ENCODE measurements at regions not wholly inside any gene's neighbourhood (a gene's known extent, or its start where the extent isn't known, plus 50 kb on each side); places are given as distances from the start of the nearest gene placed in this dataset.

- TF ChIP-seq, protein P1, sequence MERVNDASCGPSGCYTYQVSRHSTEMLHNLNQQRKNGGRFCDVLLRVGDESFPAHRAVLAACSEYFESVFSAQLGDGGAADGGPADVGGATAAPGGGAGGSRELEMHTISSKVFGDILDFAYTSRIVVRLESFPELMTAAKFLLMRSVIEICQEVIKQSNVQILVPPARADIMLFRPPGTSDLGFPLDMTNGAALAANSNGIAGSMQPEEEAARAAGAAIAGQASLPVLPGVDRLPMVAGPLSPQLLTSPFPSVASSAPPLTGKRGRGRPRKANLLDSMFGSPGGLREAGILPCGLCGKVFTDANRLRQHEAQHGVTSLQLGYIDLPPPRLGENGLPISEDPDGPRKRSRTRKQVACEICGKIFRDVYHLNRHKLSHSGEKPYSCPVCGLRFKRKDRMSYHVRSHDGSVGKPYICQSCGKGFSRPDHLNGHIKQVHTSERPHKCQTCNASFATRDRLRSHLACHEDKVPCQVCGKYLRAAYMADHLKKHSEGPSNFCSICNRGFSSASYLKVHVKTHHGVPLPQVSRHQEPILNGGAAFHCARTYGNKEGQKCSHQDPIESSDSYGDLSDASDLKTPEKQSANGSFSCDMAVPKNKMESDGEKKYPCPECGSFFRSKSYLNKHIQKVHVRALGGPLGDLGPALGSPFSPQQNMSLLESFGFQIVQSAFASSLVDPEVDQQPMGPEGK (CRISPR knock-in tag; IDR thresholded peaks at IDR 0.05; ENCODE audit: borderline replicate concordance), result no peak
- TF ChIP-seq ZNF70 (CRISPR knock-in tag; IDR thresholded peaks at IDR 0.05) (no peak), ZFP30 (CRISPR knock-in tag; IDR thresholded peaks at IDR 0.05) (no peak), ARNTL (CRISPR knock-in tag; IDR thresholded peaks at IDR 0.05; ENCODE audit: borderline replicate concordance, low read depth) (no peak), TOX (CRISPR knock-in tag; IDR thresholded peaks at IDR 0.05; ENCODE audit: borderline replicate concordance) (no peak), TCF4 (CRISPR knock-in tag; IDR thresholded peaks at IDR 0.05; ENCODE audit: borderline replicate concordance) (no peak), ESRRG (CRISPR knock-in tag; IDR thresholded peaks at IDR 0.05) (no peak)
- TF ChIP-seq, protein P2, sequence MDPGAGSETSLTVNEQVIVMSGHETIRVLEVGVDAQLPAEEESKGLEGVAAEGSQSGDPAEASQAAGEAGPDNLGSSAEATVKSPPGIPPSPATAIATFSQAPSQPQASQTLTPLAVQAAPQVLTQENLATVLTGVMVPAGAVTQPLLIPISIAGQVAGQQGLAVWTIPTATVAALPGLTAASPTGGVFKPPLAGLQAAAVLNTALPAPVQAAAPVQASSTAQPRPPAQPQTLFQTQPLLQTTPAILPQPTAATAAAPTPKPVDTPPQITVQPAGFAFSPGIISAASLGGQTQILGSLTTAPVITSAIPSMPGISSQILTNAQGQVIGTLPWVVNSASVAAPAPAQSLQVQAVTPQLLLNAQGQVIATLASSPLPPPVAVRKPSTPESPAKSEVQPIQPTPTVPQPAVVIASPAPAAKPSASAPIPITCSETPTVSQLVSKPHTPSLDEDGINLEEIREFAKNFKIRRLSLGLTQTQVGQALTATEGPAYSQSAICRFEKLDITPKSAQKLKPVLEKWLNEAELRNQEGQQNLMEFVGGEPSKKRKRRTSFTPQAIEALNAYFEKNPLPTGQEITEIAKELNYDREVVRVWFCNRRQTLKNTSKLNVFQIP (CRISPR knock-in tag; IDR thresholded peaks at IDR 0.05; ENCODE audit: borderline replicate concordance, low read depth), result no peak
Observed at GRCh38 chr21:35611708-35612132, 448.6 kb downstream of the SETD4 start.

Data from SK-N-SH treated with all-trans-retinoic acid at 6 μM for 48 hours (cell line).